Testis (tissue), 2 donors: ENCODE measurements at regions not wholly inside any gene's neighbourhood (a gene's known extent, or its start where the extent isn't known, plus 50 kb on each side); places are given as distances from the start of the nearest gene placed in this dataset.

Experiments used
- DNase-seq: peaks from one replicate; pipeline ENCODE4 v3.0.0-alpha.2; 2019
- H3K27ac ChIP-seq, 2 donors: fragments of 200-600 bp; sonication (generic); one replicate each; pipeline ENCODE4 v1.5.1; 2019
- H3K27me3 ChIP-seq: fragments of 200-600 bp; sonication (generic); one replicate; pipeline ENCODE4 v1.5.1; 2019
- H3K36me3 ChIP-seq: fragments of 200-600 bp; sonication (generic); one replicate; pipeline ENCODE4 v1.5.1; 2017; ENCODE audit warnings: low read depth; ENCODE audit errors: missing control alignments
- H3K4me1 ChIP-seq: fragments of 200-600 bp; sonication (generic); one replicate; pipeline ENCODE4 v1.5.1; 2019
- H3K4me3 ChIP-seq, 2 donors: fragments of 200-600 bp; sonication (generic); one replicate each; pipeline ENCODE4 v1.5.1; 2017 to 2019
- H3K9me3 ChIP-seq: fragments of 200-600 bp; sonication (generic); one replicate; pipeline ENCODE4 v1.5.1; 2017
- CTCF ChIP-seq, 3 experiments: fragments of 450-650 bp in 2 of 3; fragments of 200-600 bp in 1 of 3; sonication (generic) in 1 of 3; IDR thresholded peaks; one replicate each; pipeline ENCODE4 v1.5.1; 2016 to 2019; ENCODE audit warnings: antibody characterized with exemption in 3 of 3, mild to moderate bottlenecking in 2 of 3, moderate library complexity in 1 of 3
- POLR2A ChIP-seq: fragments of 450-650 bp; IDR thresholded peaks from one replicate; pipeline ENCODE4 v1.6.1; 2017; ENCODE audit warnings: antibody characterized with exemption, mild to moderate bottlenecking, moderate library complexity
- WGBS, 2 donors: methylation state at CpG; one replicate each; pipeline ENCODE4 v1.1.5; 2018; 5-methylcytosine and 5-hydroxymethylcytosine counted together
- intact Hi-C: fragments of 100-400 bp; cut with DNase I; formaldehyde crosslinking; loops from one replicate; pipeline ENCODE4 v1.15.1; 2023; ENCODE audit warnings: low total_unique reads

GRCh38 chr15:95988574-95988887 lies 342.0 kb upstream of the NR2F2 start:
- no peaks in the 10 kb centered on the region for H3K27me3 ChIP-seq
- no peaks in the 10 kb centered on the region for H3K4me1 ChIP-seq
- H3K27ac ChIP-seq, result peak overlapping the region in 1 of 2 donors; percentile 32
- H3K36me3 ChIP-seq, result no peaks in the 10 kb centered on the region
- H3K9me3 ChIP-seq, result no peaks in the 10 kb centered on the region
- no peak for TF ChIP-seq POLR2A
- no peak for TF ChIP-seq CTCF (IDR thresholded peaks at IDR 0.05)
- intact Hi-C loops, result no loop called here
- no peak for DNase-seq
- WGBS, 2 donors, result 46 to 55% methylated on average over 4 of the region's 4 CpGs
- H3K4me3 ChIP-seq, result no peak overlapping the region

GRCh38 chr15:95989392-95989791 lies 341.1 kb upstream of the NR2F2 start:
- 66 to 84% methylated on average over 3 of the region's 3 CpGs for WGBS, 2 donors
- no peaks in the 10 kb centered on the region for H3K9me3 ChIP-seq
- no peak for TF ChIP-seq CTCF (IDR thresholded peaks at IDR 0.05)
- no peak for TF ChIP-seq POLR2A
- no peaks in the 10 kb centered on the region for H3K4me1 ChIP-seq
- DNase-seq, result no peak
- no peaks in the 10 kb centered on the region for H3K27me3 ChIP-seq
- H3K27ac ChIP-seq, result no peak overlapping the region
- no peak overlapping the region for H3K4me3 ChIP-seq
- intact Hi-C loops, result no loop called here
- H3K36me3 ChIP-seq, result no peaks in the 10 kb centered on the region

- TF ChIP-seq CTCF (IDR thresholded peaks at IDR 0.05) (no peak), POLR2A (no peak)
- WGBS, 2 donors, result 72 to 78% methylated on average over 4 of the region's 4 CpGs
- Histone ChIP-seq H3K36me3 (no peaks in the 10 kb centered on the region), H3K4me1 (no peaks in the 10 kb centered on the region), H3K27ac (no peak overlapping the region), H3K4me3 (no peak overlapping the region), H3K27me3 (no peaks in the 10 kb centered on the region), H3K9me3 (no peaks in the 10 kb centered on the region)
- intact Hi-C loops, result no loop called here
- DNase-seq, result no peak
Observed at GRCh38 chr15:95990833-95991232, 339.7 kb upstream of the NR2F2 start.

GRCh38 chr15:95994418-95994817 lies 336.1 kb upstream of the NR2F2 start:
- TF ChIP-seq POLR2A, result no peak
- TF ChIP-seq CTCF (IDR thresholded peaks at IDR 0.05), result no peak
- intact Hi-C loops, result no loop called here
- 78 to 92% methylated on average over 4 of the region's 4 CpGs for WGBS, 2 donors

GRCh38 chr15:95995375-95996168 lies 334.9 kb upstream of the NR2F2 start:
- no peaks in the 10 kb centered on the region for H3K4me1 ChIP-seq
- no peaks in the 10 kb centered on the region for H3K36me3 ChIP-seq
- no peaks in the 10 kb centered on the region for H3K9me3 ChIP-seq
- WGBS, 2 donors, result 90 to 92% methylated on average over 5 of the region's 5 CpGs
- TF ChIP-seq CTCF (IDR thresholded peaks at IDR 0.05), result no peak
- no peak for TF ChIP-seq POLR2A
- no peak for DNase-seq
- no peak overlapping the region for H3K4me3 ChIP-seq
- intact Hi-C loops, result no loop called here
- H3K27me3 ChIP-seq, result no peaks in the 10 kb centered on the region
- no peak overlapping the region for H3K27ac ChIP-seq

More at GRCh38 chr15:95994418-95994817, 336.1 kb upstream of the NR2F2 start:
- Histone ChIP-seq H3K27me3 (no peaks in the 10 kb centered on the region), H3K9me3 (no peaks in the 10 kb centered on the region), H3K36me3 (no peaks in the 10 kb centered on the region), H3K27ac (no peak overlapping the region), H3K4me1 (no peaks in the 10 kb centered on the region), H3K4me3 (no peak overlapping the region)
- DNase-seq, result no peak
